ENCODE measurements at regions not wholly inside any gene's neighbourhood (a gene's known extent, or its start where the extent isn't known, plus 50 kb on each side); places are given as distances from the start of the nearest gene placed in this dataset.

DNA sequence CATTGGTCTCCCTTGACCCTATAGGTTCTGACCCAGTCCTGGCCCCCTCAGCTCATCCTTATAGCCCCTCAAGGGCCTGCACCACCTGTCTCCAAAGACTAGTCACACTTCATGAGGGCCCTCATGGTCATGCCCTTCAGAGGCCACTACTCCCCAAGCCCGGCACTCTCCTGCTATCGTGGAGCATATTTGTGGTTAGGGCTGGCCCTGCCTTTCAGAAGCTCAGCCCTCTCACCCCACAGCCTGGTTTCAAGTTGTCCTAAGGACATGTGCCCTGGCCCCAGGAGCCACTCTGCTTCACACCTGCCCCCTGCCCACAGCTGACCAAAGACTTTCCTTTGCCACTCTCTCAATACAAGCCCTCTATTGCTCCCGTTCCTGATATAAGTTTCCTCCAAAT is 60.3 kb upstream of the LBX1 start:
- no peak for TF ChIP-seq ZNF274 (IDR thresholded peaks at IDR 0.05; ENCODE audit: low read depth, low read length)
- TF ChIP-seq YY1 (IDR thresholded peaks at IDR 0.05; ENCODE audit: insufficient read depth, insufficient read length), result no peak
- TF ChIP-seq SUZ12 (IDR thresholded peaks at IDR 0.05; ENCODE audit: extremely low read depth, insufficient read depth, insufficient read length), result no peak
